Ishikawa (cell line): ENCODE measurements at regions not wholly inside any gene's neighbourhood (a gene's known extent, or its start where the extent isn't known, plus 50 kb on each side); places are given as distances from the start of the nearest gene placed in this dataset.

Source experiments
- CREB1 ChIP-seq: IDR thresholded peaks from 2 replicates; pipeline ENCODE4 v1.6.1; 2012; ENCODE audit warnings: low read depth
- EP300 ChIP-seq: IDR thresholded peaks from 2 replicates; pipeline ENCODE4 v1.6.1; 2012; ENCODE audit warnings: borderline replicate concordance
- TAF1 ChIP-seq: IDR thresholded peaks from 2 replicates; pipeline ENCODE4 v1.6.1; 2012; ENCODE audit warnings: low read depth, mild to moderate bottlenecking
- TCF12 ChIP-seq: IDR thresholded peaks from 2 replicates; pipeline ENCODE4 v1.6.1; 2012; ENCODE audit warnings: low read depth
- YY1 ChIP-seq: IDR thresholded peaks from 2 replicates; pipeline ENCODE4 v1.6.1; 2012; ENCODE audit warnings: low read depth
- ZBTB7A ChIP-seq: IDR thresholded peaks from 2 replicates; pipeline ENCODE4 v1.6.1; 2012; ENCODE audit warnings: low read depth
- TF ChIP-seq, protein P1 (sequence below): IDR thresholded peaks from 2 replicates; pipeline ENCODE4 v1.6.1; 2012; ENCODE audit warnings: low read depth, mild to moderate bottlenecking
- TF ChIP-seq, protein P2 (sequence below): IDR thresholded peaks from 2 replicates; pipeline ENCODE4 v1.6.1; 2012

DNA sequence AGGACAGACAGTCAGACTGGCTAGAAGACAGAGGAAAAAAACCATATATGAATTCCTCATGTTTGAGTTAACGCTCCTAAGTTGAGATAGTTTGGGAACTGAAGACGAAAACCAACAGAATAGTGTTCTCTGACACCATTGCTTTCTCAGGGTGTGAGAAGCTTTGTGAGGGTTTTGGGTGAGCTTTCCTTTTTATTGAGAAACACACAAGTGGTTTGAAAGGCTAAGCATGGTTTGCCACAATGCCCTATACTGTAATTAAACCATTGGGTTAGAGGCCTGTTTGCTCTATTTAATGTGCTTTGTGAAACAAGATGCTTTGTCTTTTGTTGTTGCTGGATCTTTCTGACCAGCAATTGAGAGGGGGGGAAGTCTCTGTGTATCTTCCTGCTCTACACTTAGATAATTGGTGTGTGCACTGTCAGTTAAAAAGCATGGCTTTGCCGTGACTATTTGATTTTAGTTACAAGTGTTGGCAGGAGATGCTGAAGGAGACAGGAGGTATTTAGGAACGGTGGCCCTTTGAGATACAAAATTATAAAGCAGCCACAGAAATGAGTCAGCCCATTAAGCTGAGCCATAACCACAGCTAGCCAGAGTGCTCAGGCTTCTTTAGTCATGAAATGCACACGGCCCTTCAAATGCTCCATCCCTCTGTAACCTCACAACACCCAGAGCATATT is 273.0 kb upstream of the PREP start:
- TF ChIP-seq ZBTB7A = no peak
- no peak for TF ChIP-seq TAF1
- no peak for TF ChIP-seq YY1
- TF ChIP-seq TCF12 = no peak
- TF ChIP-seq, protein P1, sequence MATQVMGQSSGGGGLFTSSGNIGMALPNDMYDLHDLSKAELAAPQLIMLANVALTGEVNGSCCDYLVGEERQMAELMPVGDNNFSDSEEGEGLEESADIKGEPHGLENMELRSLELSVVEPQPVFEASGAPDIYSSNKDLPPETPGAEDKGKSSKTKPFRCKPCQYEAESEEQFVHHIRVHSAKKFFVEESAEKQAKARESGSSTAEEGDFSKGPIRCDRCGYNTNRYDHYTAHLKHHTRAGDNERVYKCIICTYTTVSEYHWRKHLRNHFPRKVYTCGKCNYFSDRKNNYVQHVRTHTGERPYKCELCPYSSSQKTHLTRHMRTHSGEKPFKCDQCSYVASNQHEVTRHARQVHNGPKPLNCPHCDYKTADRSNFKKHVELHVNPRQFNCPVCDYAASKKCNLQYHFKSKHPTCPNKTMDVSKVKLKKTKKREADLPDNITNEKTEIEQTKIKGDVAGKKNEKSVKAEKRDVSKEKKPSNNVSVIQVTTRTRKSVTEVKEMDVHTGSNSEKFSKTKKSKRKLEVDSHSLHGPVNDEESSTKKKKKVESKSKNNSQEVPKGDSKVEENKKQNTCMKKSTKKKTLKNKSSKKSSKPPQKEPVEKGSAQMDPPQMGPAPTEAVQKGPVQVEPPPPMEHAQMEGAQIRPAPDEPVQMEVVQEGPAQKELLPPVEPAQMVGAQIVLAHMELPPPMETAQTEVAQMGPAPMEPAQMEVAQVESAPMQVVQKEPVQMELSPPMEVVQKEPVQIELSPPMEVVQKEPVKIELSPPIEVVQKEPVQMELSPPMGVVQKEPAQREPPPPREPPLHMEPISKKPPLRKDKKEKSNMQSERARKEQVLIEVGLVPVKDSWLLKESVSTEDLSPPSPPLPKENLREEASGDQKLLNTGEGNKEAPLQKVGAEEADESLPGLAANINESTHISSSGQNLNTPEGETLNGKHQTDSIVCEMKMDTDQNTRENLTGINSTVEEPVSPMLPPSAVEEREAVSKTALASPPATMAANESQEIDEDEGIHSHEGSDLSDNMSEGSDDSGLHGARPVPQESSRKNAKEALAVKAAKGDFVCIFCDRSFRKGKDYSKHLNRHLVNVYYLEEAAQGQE = no peak
- TF ChIP-seq, protein P2, sequence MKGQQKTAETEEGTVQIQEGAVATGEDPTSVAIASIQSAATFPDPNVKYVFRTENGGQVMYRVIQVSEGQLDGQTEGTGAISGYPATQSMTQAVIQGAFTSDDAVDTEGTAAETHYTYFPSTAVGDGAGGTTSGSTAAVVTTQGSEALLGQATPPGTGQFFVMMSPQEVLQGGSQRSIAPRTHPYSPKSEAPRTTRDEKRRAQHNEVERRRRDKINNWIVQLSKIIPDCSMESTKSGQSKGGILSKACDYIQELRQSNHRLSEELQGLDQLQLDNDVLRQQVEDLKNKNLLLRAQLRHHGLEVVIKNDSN = no peak
- no peak for TF ChIP-seq CREB1
- TF ChIP-seq EP300 = no peak
